HG03045 (cell line): ENCODE measurements at regions not wholly inside any gene's neighbourhood (a gene's known extent, or its start where the extent isn't known, plus 50 kb on each side); places are given as distances from the start of the nearest gene placed in this dataset.
A peak's percentile ranks its signal among the peaks of the same experiment; 100 is the strongest.

Experiments
- ATAC-seq: cut with Tn5 transposase; IDR thresholded peaks from one replicate; pipeline ENCODE4 v1.9.1; 2021; ENCODE audit warnings: mild to moderate bottlenecking, moderate library complexity; ENCODE audit not compliant: unreplicated experiment

- ATAC-seq: no peak
Observed at GRCh38 chr13:53807251-53807834, 778.7 kb downstream of the OLFM4 start.

- ATAC-seq: no peak
Observed at GRCh38 chr13:53821632-53822031, 793.0 kb downstream of the OLFM4 start.

- ATAC-seq: no peak
Observed at GRCh38 chr13:53822136-53822535, 793.5 kb downstream of the OLFM4 start.

GRCh38 chr13:53839461-53839860 lies 810.8 kb downstream of the OLFM4 start:
- no peak for ATAC-seq

GRCh38 chr13:53844473-53845146 lies 816.0 kb downstream of the OLFM4 start:
- no peak for ATAC-seq

GRCh38 chr13:53847502-53847901 lies 818.9 kb downstream of the OLFM4 start:
- no peak for ATAC-seq

- no peak for ATAC-seq
Observed at GRCh38 chr13:53848366-53848961, 819.9 kb downstream of the OLFM4 start.

GRCh38 chr13:53854321-53854720 lies 825.7 kb downstream of the OLFM4 start:
- ATAC-seq: no peak

GRCh38 chr13:53856573-53857195 lies 828.1 kb downstream of the OLFM4 start:
- ATAC-seq: no peak

- no peak for ATAC-seq
Observed at GRCh38 chr13:53863520-53863919, 834.9 kb downstream of the OLFM4 start.

GRCh38 chr13:53873558-53873957 lies 844.9 kb downstream of the OLFM4 start:
- no peak for ATAC-seq

GRCh38 chr13:53878861-53879260 lies 850.2 kb downstream of the OLFM4 start:
- no peak for ATAC-seq

GRCh38 chr13:53885997-53886396 lies 857.4 kb downstream of the OLFM4 start:
- ATAC-seq: no peak

GRCh38 chr13:53890696-53891095 lies 862.1 kb downstream of the OLFM4 start:
- ATAC-seq: no peak

GRCh38 chr13:53901593-53901992 lies 873.0 kb downstream of the OLFM4 start:
- peak; percentile 72 for ATAC-seq

- no peak for ATAC-seq
Observed at GRCh38 chr13:53907891-53908290, 879.3 kb downstream of the OLFM4 start.

GRCh38 chr13:53920916-53921315 lies 892.3 kb downstream of the OLFM4 start:
- ATAC-seq: no peak

- no peak for ATAC-seq
Observed at GRCh38 chr13:53921473-53921872, 892.9 kb downstream of the OLFM4 start.

- ATAC-seq: no peak
Observed at GRCh38 chr13:53941588-53942190, 913.1 kb downstream of the OLFM4 start.

GRCh38 chr13:53946500-53946899 lies 917.9 kb downstream of the OLFM4 start:
- ATAC-seq: no peak

- no peak for ATAC-seq
Observed at GRCh38 chr13:53953183-53953582, 924.6 kb downstream of the OLFM4 start.
